DMS79 (cell line): ENCODE measurements at regions not wholly inside any gene's neighbourhood (a gene's known extent, or its start where the extent isn't known, plus 50 kb on each side); places are given as distances from the start of the nearest gene placed in this dataset.
"Not testable (repeated sequence)": the region's sequence is repeated elsewhere in the genome, so short reads cannot be mapped to it uniquely, and the experiment has no call there.

ENCODE experiments used
- DNase-seq: peaks from one replicate; lab custom pipeline; 2025; lab: John Stamatoyannopoulos, UW

DNA sequence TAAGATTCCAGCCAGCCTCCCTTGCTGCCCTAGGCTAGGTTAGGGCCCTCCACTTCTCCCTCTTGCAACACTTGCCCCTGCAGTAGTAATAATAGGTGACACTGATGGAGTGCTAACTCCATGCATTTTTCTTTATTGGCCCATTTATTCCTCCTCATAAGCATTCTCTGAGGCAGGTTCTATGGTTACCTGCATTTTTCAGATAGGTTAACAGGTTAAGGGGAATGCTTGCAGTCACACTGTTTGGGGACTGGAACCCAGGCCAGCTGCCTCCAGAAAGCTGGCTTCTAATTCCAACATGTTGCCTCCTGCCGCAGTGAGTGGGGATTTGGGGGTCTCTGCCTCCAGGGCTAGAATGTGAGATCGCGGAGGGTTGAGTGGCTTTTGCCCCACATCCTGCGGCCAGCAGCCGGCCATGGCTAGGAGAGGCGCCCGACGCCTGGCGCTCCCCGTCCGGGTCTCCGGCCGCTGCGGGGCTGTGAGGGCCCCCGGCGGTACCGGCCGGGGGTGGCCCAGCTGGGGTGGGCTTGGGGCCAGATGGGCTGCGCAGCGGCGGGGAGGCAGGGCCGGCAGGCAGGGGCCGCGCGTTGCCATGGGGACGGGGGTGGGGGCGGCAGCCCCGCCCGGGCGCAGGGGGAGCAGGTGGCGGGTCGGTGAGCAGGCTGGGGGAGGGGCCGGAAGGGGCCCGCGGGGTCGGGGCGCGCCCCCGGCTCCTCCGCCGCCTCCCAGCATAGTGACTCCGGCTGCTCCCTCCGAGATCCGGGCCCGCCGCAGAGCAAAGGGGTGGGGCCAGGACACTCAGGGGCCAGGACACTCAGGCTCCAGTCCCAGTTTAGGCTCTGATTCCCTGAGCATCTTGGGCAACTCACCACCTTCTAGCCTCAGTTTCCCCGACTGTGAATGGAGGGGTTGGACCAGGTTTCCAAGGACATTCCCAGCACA is 68.4 kb upstream of the SSBP3 start:
- no peak for DNase-seq

DNA sequence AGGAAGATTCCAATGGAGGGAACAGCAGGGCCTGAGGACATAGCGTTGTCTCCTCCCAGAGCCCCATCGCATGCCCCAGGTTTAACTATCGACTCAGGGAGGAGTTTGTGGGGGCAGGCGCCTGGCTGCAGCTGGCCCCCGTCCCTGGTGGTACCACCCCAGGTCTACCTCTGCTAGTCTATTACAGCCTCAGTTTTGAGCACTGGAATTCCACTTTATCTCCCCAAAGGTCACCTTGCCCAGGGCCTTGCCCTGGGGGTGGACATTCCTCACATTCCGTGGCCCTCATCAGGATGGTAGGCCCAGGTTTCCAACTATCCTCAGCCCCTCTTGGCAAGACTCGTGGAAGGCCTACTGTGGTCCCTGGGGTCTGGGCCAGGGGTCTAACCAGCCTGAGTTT is 65.4 kb upstream of the SSBP3 start:
- DNase-seq, result no peak

DNA sequence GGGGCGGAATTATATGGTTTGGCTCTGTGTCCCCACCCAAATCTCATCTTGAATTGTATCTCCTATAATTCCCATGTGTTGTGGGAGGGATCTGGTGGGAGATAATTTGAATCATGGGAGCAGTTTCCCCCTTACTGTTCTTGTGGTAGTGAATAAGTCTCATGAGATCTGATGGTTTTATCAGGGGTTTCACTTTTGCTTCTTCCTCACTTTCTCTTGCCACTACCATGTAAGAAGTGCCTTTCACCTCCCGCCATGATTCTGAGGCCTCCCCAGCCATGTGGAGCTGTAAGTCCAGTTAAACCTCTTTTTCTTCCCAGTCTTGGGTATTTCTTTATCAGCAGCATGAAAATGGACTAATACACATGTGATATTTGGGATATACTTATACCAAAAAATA is 63.2 kb upstream of the SSBP3 start:
- DNase-seq, result not testable (repeated sequence)

DNA sequence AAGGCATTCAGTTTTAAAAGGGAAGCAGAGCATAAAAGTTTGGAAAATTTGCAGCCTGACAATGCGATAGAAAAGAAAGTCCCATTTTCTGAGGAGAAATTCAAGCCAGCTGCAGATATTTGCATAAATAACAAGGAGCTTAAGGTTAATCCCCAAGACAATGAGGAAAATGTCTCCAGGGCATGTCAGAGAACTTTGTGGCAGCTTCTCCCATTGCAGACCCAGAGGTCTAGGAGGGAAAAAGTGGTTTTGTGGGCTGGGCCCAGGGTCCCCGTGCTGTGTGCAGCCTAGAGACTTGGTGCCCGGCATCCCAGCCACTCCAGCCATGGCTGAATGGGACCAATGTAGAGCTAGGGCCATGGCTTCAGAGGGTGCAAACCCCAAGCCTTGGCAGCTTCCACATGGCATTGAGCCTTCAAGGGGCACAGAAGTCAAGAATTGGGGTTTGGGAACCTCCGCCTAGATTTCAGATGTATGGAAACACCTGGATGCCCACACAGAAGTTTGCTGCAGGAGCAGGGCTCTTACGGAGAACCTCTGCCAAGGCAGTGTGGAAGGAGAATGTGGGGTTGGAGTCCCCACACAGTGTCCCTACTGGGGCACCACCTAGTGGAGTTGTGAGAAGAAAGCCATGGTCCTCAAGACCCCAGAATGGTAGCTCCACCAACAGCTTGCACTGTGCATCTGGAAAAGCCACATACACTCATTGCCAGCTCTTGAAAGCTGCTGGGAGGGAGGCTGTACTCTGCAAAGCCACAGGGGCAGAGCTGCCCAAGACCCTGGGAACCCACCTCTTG is 62.3 kb upstream of the SSBP3 start:
- DNase-seq, result not testable (repeated sequence)

DNA sequence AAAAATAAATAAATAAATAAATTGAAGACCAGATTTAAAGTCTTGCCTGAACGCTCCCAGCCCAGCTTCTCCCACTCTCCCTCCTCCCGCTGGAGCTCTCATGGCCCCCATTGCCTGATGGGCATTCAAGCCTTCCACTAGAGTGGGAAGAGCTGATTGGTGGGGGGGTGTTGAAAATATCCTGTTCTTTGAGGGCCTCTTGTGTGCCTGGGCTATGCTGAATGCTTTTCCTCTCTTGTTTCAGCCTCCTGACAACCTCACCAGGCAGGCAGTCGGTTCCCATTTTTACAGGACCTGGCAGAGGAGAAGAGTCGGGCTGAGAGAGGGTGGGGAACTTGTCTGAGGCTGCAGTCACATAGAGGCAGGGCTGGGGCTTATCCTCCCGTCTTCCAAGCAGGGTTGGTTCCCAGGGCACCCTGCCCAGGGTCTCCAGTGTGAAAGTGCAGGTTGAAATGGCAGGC is 59.2 kb upstream of the SSBP3 start:
- DNase-seq, result no peak

DNA sequence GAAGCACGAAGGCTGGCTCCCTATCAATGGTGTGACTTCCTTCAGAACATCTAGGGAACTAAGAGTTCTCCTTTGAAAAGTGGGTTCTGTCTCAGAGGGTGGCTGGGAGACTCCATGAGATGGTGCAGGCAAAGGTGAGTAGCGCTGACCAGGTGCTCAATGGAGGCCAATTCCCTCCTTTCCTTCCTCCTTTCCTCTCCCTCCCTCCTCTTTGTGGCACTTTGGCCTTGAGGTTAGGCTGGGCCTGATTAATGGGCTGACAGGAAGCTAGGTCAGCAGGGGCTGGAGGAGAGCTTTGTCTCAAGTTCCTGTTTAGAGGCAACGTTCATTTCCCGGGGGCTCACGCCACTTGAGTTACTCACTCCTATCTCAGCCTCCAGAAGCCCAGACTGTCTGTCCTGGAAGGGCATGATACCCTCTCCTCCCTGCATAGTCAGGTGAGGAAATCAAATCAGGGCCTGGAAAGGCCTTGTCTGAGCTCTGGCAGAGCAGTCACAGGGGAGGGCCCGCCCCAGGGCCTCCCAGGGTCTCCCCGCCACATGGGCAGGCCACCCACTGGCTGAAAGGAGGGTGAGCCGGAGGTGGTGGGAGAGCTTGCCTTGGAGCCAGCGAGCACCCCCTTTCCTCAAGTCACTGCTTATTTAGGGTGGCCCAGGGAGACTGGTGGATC is 58.4 kb upstream of the SSBP3 start:
- DNase-seq, result no peak

DNA sequence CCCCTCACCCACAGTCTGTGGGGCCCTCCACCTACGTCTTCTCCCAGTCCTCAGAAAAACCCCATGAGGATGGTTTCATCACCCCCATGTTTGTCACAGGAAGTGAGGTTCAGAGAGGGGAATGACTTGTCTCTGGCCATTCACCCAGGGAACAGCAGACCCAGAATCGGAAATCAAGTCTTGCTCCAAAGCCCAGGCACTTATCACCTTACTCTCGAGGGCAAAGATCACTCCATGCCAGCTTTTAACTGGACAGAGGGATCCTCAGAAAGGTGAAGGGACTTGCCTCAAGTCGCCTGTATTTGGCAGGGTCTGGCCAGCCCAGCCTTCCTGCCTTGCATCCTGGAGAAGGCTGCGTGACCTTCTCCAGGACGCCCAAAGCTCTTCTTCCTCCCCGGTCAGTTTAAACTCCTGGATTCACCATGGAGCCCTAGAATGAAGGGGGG is 57.9 kb upstream of the SSBP3 start:
- DNase-seq, result no peak

DNA sequence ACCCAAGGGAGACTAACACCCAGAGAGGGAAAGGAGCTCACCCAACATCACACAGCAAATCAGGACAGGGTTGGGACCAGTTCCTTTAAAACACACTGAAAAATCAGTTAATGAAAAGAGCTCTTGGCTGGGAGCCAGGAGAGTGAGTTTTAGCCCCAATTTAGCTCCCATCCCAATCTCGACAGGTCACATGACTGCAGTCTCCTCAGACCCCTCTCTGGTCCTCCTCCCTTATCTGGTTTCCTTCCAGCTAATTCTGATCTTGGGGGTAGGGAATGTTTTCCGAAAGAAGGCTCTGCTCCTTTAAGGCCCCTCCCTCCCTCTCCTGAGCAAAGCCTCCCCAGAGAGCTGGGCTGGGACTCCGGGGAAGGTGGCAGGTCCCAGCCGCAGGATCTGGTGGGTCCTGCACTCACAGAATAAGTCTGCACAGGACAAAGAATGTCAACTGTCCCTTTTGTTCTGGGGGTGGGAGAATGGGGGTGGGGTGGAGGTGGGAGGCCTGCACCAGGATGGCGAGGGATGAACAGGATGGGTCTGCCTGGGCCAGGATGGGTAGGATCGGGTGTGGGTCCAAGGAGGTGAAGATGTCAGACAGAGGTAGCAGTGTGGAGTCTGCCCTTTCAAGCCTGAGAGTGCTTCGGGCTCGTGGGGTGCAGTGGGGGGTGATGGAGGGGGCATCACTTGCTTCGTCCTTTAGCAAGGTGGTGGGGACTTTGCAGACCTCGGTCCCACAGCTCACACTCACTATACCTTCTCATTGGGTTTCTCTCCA is 57.3 kb upstream of the SSBP3 start:
- no peak for DNase-seq

DNA sequence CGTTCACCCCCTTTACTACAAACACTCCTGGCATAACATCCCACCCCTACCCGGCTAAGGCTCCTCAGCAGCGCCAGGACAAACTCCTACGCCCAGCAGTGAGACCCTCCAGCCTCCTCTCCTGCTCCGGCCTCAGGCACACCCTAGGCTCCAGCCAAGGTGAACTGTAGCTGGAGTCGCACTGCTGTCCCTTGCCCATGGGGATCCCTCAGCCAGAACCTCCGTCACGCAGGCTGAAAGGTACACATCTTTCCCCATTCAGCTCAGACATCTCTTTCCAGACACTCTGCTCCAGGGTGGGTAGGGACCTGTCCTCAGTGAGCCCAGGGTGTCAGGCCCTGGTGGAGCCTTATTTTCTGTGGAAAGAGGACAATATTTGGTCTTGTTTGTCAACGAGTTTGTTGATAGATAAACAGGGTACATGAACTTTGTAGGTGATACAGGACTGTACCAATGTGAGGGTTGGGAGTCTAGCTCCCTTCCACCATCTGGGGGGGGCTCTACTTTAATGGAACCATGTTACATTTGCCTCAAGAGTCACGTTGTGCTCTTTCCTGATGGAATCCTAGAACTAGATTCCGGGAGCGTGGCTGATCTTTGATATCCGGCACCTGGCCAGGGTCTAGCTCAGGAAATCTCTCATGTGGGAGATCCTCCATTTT is 56.5 kb upstream of the SSBP3 start:
- DNase-seq, result no peak

DNA sequence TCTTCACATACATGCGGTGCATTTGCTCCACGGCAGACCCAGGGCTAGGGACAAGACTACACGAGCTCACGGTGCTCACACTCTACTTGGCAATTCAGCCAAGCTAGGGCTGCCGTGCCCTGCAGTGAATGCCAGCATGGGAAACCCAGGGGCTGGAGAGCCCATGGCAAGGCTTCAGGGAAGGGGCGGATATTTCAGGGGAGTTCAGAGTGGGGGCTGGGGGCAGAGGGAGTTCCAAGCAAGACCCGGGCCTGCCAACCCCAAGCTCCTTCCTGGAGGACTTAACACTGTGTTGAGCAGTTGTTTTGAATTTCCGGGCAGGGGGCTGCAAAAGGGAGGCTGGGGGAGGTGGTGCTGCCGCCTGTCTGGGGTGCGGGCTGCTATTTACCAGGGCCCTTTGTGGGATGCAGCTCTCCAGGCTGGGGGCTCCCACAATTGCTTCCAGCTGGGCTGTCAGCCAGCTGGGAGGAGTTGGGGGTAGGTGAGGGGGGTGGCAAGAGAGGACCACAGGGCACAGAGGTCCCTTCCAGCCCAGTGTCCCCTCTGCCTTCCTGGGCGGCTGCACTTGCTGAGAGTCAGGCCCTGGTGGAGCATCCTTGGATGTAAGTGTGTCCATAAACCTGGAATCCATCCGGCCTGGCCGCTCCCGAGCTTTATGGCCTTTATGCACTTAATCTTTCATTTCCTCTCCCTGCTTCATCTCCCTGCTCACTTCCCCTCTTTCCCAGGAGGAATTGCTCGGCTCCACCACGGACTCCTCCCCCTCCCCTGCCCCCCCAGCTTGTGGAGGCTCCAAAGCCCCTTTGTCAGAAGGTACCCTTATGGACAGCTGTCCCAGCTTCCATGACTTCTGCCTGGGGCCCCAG is 55.8 kb upstream of the SSBP3 start:
- DNase-seq, result no peak

DNA sequence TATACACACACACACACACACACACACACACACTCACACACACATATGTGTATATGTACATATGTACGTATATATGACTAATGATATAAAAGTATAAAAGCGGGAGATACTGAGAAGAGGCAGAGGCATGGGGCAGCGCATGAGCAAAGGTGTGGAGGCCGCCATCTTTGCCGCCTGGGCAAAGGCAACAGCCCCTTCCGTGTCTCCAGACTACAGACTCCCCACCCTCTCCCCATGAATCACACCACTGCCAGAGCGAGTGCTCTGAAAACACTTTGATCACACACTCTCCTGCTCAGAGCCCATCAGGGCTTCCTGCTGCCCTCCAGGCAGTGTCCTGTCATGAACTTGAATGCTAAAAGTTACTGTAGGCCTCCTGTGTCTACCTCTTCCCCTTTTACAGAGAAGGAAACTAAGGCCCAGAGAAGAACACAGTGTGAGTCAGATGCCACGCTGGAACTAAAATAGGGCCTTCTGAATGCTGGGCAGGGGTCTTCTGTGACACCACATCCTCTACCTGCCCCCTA is 54.7 kb upstream of the SSBP3 start:
- no peak for DNase-seq

DNA sequence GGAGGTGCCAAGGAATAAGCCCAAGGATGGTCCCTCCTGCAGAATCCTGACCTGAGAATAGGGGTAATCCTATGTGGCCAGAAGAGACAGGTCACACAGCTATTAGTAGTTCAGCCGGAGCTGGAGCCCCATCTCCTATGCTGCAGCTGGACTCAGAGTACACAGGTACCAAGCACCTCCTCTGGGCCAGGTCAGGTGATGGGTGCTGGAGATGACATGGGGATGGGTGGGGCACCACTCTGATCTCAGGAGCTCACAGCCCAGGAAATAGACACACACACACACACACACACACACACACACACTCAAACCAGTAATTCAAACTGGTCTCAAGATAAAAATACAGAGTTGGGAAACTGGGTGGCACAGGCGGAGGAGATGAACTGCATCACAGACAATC is 54.2 kb upstream of the SSBP3 start:
- DNase-seq, result no peak

DNA sequence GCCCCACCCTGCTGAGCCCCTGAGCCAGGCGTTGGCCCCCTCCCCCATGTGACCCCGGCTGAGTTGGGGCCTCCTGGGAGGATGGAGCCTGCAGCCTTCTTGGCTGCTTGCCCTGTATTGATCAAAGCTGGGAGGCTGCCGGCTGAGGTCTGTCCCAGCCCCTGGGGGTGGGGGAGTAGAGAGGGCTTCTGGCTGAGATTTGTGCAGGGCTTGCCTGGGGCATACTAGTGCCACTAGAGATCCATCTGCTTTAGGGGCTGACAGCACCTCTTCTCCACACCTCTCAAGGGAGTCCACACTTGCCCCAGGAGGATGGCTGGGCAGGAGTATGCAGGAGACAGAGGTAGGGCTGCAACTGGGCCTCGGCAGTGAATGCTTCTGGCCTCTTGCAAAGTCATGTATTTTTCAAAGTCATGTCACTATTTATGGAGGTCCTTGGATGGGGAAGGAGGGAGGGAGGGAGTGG is 53.6 kb upstream of the SSBP3 start:
- DNase-seq, result peak; percentile 46

DNA sequence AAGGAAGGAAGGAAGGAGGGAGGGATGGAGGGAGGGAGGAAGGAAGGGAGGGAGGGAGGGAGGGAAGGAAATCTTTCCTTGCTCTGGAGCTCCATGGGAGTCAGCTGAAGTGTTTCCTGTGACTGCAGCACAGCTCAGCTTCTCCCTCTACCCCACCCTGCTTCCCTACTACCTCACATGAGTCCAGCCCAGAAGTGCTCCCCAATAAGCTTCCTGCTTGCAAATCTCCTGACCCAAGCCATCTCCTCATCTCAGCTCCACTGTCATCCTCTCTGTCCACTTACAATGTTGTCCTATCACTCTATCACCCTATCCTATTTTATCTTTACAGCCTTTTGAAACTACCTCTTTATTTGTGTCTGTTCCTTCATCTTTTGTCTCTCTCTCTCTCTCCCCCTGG is 52.9 kb upstream of the SSBP3 start:
- no peak for DNase-seq

DNA sequence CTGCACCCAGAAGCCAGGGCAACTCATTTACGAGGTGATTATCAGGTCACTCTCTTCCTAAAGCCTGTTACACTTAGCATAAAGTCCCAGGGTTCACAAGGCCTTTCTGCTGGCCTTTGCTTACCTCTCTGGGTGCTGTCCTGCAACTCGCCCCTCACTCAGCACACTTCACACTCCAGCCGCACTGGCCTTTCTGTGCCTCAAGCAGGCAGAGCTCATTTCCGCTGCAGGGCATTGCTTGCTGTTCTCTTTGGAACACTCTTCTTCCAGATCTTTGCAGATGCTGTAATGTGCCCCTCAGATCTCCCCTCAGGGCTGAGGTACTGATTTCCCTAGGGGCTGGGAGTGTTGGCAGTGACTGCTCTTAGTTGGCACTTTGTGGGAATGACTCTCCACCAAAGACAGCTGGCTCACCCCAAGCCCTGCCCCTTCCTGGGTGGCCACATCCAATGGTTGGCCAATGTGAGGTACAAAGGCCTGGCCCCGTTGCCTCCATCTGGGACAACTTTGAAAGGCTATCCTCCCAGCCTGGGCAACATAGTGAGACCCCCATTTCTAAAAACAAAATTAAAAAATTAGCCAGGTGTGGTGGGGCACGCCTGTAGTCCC is 50.8 kb upstream of the SSBP3 start:
- no peak for DNase-seq

DNA sequence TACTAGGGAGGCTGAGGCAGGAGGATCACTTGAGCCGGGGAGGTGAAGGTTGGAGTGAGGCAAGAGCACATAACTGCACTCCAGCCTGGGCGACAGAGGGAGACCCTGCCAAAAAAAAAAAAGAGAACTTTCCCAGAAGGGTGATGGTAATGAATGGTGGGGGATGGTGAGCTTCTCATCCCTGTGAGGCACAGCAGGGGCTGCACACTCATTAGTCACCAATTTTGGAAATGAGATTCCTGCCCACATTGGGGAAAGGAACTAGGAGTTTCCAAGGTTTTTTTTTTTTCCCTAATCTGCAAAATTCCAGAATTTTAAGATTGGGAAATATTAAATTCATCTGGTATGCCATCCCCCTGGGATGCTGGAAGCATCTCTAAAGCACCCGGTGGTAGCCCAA is 50.2 kb upstream of the SSBP3 start:
- DNase-seq, result no peak
